Mesothelial cell of epicardium (in vitro differentiated cells): ENCODE measurements at regions not wholly inside any gene's neighbourhood (a gene's known extent, or its start where the extent isn't known, plus 50 kb on each side); places are given as distances from the start of the nearest gene placed in this dataset.

Experiments used
- DNase-seq, 2 experiments: peaks; one replicate each; pipeline ENCODE4 v3.0.0; 2021; ENCODE audit warnings: low spot score in 2 of 2; ENCODE audit not compliant: unreplicated experiment in 2 of 2
- H3K27ac Mint-ChIP-seq: 2 replicates; pipeline ENCODE4 v1.8.0; 2021; ENCODE audit warnings: mixed read lengths
- H3K27me3 Mint-ChIP-seq: 2 replicates; pipeline ENCODE4 v1.8.0; 2021; ENCODE audit warnings: low read depth, mixed read lengths
- H3K36me3 Mint-ChIP-seq: 2 replicates; pipeline ENCODE4 v1.8.0; 2021; ENCODE audit warnings: mixed read lengths
- H3K4me1 Mint-ChIP-seq: 2 replicates; pipeline ENCODE4 v1.8.0; 2021; ENCODE audit warnings: mixed read lengths
- H3K4me3 Mint-ChIP-seq: 2 replicates; pipeline ENCODE4 v1.8.0; 2021; ENCODE audit warnings: mild to moderate bottlenecking, moderate library complexity, mixed read lengths
- H3K9me3 Mint-ChIP-seq: 2 replicates; pipeline ENCODE4 v1.8.0; 2021; ENCODE audit warnings: mixed read lengths
- TF ChIP-seq, protein P1 (sequence below): fragments of 200-600 bp; sonication (generic); IDR thresholded peaks from one replicate; pipeline ENCODE4 v1.5.0; 2021; ENCODE audit warnings: antibody characterized with exemption; ENCODE audit not compliant: unreplicated experiment

DNA sequence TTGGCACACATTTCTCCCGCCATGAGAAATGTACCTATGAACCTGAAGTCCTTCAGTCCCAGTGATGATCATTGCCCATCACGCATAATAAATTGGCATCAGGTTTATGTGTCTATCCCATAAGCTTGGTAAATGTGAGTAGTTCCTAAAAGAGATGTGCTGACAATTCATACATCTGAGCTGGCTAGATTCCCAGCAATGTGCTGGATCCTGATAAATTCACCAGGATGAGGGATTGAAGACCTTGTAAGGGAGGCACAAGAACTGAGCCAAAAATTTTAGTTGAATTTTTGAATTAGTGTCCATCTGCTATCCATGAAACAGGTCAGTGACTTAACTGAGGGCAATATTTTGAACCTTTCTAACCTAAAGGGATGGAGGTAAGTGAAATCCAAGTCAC, 267.9 kb upstream of the CITED2 start:
- H3K36me3 Mint-ChIP-seq, result peaks cover 3% of the 10 kb centered on the region
- TF ChIP-seq, protein P1, sequence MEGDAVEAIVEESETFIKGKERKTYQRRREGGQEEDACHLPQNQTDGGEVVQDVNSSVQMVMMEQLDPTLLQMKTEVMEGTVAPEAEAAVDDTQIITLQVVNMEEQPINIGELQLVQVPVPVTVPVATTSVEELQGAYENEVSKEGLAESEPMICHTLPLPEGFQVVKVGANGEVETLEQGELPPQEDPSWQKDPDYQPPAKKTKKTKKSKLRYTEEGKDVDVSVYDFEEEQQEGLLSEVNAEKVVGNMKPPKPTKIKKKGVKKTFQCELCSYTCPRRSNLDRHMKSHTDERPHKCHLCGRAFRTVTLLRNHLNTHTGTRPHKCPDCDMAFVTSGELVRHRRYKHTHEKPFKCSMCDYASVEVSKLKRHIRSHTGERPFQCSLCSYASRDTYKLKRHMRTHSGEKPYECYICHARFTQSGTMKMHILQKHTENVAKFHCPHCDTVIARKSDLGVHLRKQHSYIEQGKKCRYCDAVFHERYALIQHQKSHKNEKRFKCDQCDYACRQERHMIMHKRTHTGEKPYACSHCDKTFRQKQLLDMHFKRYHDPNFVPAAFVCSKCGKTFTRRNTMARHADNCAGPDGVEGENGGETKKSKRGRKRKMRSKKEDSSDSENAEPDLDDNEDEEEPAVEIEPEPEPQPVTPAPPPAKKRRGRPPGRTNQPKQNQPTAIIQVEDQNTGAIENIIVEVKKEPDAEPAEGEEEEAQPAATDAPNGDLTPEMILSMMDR, result no peak
- H3K27me3 Mint-ChIP-seq, result no peaks in the 10 kb centered on the region
- no peak overlapping the region for H3K27ac Mint-ChIP-seq
- peaks cover 5% of the 10 kb centered on the region for H3K9me3 Mint-ChIP-seq
- DNase-seq, result no peak
- H3K4me1 Mint-ChIP-seq, result peaks cover 21% of the 10 kb centered on the region
- no peak overlapping the region for H3K4me3 Mint-ChIP-seq

DNA sequence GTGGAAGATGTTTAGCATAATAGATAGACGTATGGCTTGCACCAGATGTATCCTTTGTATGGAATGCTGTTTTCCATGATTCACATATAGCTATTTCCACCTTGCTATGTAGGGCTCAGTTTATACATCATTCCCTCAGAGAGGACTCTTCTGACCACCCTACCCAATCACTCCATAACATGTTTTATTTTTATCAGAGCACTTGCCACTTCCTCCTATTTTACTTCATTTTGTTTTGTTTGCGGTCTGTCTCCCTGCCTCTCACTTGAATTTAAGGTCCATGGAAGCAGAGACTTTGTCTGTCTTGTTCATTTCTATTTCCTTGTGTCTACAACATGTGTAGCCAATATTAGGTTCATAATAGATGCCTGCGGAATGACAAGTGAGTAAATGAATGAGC, 266.9 kb upstream of the CITED2 start:
- no peak for DNase-seq
- H3K27ac Mint-ChIP-seq, result no peak overlapping the region
- TF ChIP-seq, protein P1, result no peak

DNA sequence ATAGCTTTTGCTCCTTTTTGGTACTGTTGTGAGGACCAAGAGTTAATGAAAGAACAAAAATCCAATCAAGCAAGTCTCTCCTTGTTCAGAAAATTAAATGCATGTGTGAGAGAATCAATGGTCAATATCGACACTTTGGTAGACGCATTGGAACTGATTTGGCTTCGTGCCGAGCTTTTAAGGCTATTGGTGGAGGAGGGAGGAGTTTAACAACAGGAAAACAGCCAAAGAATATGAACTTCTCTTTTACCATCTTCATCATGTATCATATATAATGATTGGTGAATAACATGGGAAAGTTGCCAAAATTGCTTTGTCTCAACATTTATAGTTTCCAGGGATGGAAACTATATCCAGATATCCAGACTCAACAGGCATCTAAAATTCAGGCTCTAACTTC, 266.5 kb upstream of the CITED2 start:
- no peak for DNase-seq
- Mint-ChIP-seq H3K4me3 (no peak overlapping the region), H3K27me3 (no peaks in the 10 kb centered on the region), H3K4me1 (peaks cover 19% of the 10 kb centered on the region), H3K36me3 (no peaks in the 10 kb centered on the region), H3K27ac (no peak overlapping the region), H3K9me3 (no peaks in the 10 kb centered on the region)
- TF ChIP-seq, protein P1, result no peak

More for the DNA sequence above, 266.9 kb upstream of the CITED2 start:
- H3K4me3 Mint-ChIP-seq, result no peak overlapping the region
- no peaks in the 10 kb centered on the region for H3K27me3 Mint-ChIP-seq
- H3K4me1 Mint-ChIP-seq, result peaks cover 19% of the 10 kb centered on the region
- H3K36me3 Mint-ChIP-seq, result no peaks in the 10 kb centered on the region
- no peaks in the 10 kb centered on the region for H3K9me3 Mint-ChIP-seq

DNA sequence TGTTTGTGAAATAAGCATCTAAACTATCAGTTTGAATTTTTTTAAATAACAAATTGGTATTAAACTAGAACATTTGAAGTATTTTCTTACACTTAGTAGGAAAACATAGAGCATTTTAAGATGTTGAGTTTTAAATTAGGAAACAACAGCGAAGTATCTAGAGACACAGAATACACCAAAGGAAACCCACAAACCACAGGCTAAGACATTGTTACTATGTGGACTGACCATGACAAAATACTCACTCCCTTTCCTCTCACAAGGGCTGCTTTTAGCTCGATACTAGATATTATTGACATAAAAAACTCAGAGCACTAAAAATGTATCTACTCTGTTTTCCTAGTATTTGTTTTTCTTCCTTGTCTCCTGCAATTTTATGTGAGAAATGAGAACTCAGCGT, 266.0 kb upstream of the CITED2 start:
- H3K4me3 Mint-ChIP-seq, result no peak overlapping the region
- TF ChIP-seq, protein P1, result no peak
- DNase-seq, result no peak
- H3K27me3 Mint-ChIP-seq, result no peaks in the 10 kb centered on the region
- no peak overlapping the region for H3K27ac Mint-ChIP-seq
- peaks cover 14% of the 10 kb centered on the region for H3K4me1 Mint-ChIP-seq
- H3K36me3 Mint-ChIP-seq, result no peaks in the 10 kb centered on the region
- H3K9me3 Mint-ChIP-seq, result peaks cover under 1% of the 10 kb centered on the region

DNA sequence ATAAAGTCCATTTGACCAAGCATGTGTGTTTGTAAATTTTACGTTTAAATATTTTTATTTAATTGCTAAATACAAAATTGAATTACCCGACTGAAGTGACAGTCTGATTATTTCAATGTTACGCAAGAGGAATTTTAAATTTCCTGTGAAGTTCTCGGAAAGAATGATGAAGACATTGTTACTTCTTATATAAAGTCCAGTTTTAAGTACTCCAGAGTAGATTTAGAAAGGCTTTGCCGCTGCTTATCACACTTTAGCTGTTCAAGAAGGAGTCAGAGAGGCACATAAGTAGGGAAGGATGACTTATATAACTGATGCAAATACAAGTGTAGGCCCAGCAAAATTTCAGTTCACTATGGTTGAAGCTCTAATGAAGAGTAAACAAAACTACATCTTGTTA, 265.1 kb upstream of the CITED2 start:
- H3K27me3 Mint-ChIP-seq, result no peaks in the 10 kb centered on the region
- TF ChIP-seq, protein P1, result no peak
- no peak overlapping the region for H3K27ac Mint-ChIP-seq
- H3K4me3 Mint-ChIP-seq, result no peak overlapping the region
- H3K4me1 Mint-ChIP-seq, result peaks cover 6% of the 10 kb centered on the region
- H3K36me3 Mint-ChIP-seq, result no peaks in the 10 kb centered on the region
- H3K9me3 Mint-ChIP-seq, result peaks cover 6% of the 10 kb centered on the region
- no peak for DNase-seq
